Activated CD4-positive, alpha-beta T cell treated with anti-CD3 and anti-CD28 coated beads for 36 hours (primary cell): ENCODE measurements at regions not wholly inside any gene's neighbourhood (a gene's known extent, or its start where the extent isn't known, plus 50 kb on each side); places are given as distances from the start of the nearest gene placed in this dataset.

Experiments used
- ATAC-seq: fragments of 200-7000 bp; cut with Tn5 transposase; one replicate; pipeline ENCODE4 v1.10.0; 2021; ENCODE audit warnings: mild to moderate bottlenecking, moderate library complexity
- CTCF ChIA-PET: fragments of 350-600 bp; sonication (Branson Sonifier 250); formaldehyde crosslinking; loops from one replicate; lab custom pipeline; 2021; ENCODE audit warnings: antibody characterized with exemption; lab: Charles Lee
- POLR2A ChIA-PET: fragments of 350-600 bp; sonication (Branson Sonifier 250); formaldehyde crosslinking; loops from one replicate; lab custom pipeline; 2021; ENCODE audit warnings: antibody characterized with exemption, inconsistent platforms; lab: Charles Lee
- DNase-seq: peaks from one replicate; pipeline ENCODE4 v3.0.0-alpha.2; 2020
- H3K27ac Mint-ChIP-seq: one replicate; pipeline ENCODE4 v1.8.0; 2021; ENCODE audit warnings: mixed read lengths
- H3K27me3 Mint-ChIP-seq: one replicate; pipeline ENCODE4 v1.8.0; 2021; ENCODE audit warnings: mixed read lengths
- H3K36me3 Mint-ChIP-seq: one replicate; pipeline ENCODE4 v1.8.0; 2021; ENCODE audit warnings: low read depth, mixed read lengths
- H3K4me1 Mint-ChIP-seq: one replicate; pipeline ENCODE4 v1.8.0; 2021; ENCODE audit warnings: mixed read lengths
- H3K4me3 Mint-ChIP-seq: one replicate; pipeline ENCODE4 v1.8.0; 2021; ENCODE audit warnings: mild to moderate bottlenecking, moderate library complexity, mixed read lengths
- H3K9me3 Mint-ChIP-seq: one replicate; pipeline ENCODE4 v1.8.0; 2021; ENCODE audit warnings: low read depth, mixed read lengths
- intact Hi-C, 2 experiments: fragments of 100-400 bp; cut with DNase I in 1 of 2; cut with micrococcal nuclease in 1 of 2; formaldehyde crosslinking; loops; one replicate each; pipeline versions ENCODE4 v1.14.2 to v1.15.1; 2022 to 2024; cut with DNase I, micrococcal nuclease

GRCh38 chr12:5124401-5124800 lies 80.7 kb downstream of the KCNA5 start:
- intact Hi-C loops, result no loop called here
- POLR2A ChIA-PET, result no interaction called here
- Mint-ChIP-seq H3K27ac (no peak overlapping the region), H3K27me3 (peaks cover 13% of the 10 kb centered on the region), H3K4me3 (no peak overlapping the region), H3K36me3 (no peaks in the 10 kb centered on the region), H3K4me1 (no peaks in the 10 kb centered on the region), H3K9me3 (no peaks in the 10 kb centered on the region)
- no peak for DNase-seq
- CTCF ChIA-PET, result no interaction called here
- no peak for ATAC-seq

GRCh38 chr12:5134861-5135525 lies 91.3 kb downstream of the KCNA5 start:
- H3K27ac Mint-ChIP-seq, result no peak overlapping the region
- no peaks in the 10 kb centered on the region for H3K9me3 Mint-ChIP-seq
- no peaks in the 10 kb centered on the region for H3K36me3 Mint-ChIP-seq
- H3K4me3 Mint-ChIP-seq, result no peak overlapping the region
- intact Hi-C loops, result no loop called here
- ATAC-seq (no peak), DNase-seq (no peak)
- ChIA-PET POLR2A (no interaction called here), CTCF (interaction anchor here (0.6 to 0.7 kb wide), 4 partner anchors 107 to 1938 kb away, joined by 3 to 5 read pairs (median 3); no protein-coding TSS in a partner anchor)
- H3K27me3 Mint-ChIP-seq, result peaks cover 21% of the 10 kb centered on the region
- H3K4me1 Mint-ChIP-seq, result no peaks in the 10 kb centered on the region

GRCh38 chr12:5138256-5138655 lies 94.6 kb downstream of the KCNA5 start:
- POLR2A ChIA-PET, result no interaction called here
- ATAC-seq (no peak), DNase-seq (no peak)
- no peak overlapping the region for H3K4me3 Mint-ChIP-seq
- intact Hi-C loops, result no loop called here
- CTCF ChIA-PET, result interaction anchor here (1.1 kb wide), 1 partner anchor 116 kb away, joined by 3 read pairs; no protein-coding TSS in a partner anchor
- H3K9me3 Mint-ChIP-seq, result peaks cover 4% of the 10 kb centered on the region
- no peaks in the 10 kb centered on the region for H3K4me1 Mint-ChIP-seq
- H3K27me3 Mint-ChIP-seq, result peaks cover 12% of the 10 kb centered on the region
- no peaks in the 10 kb centered on the region for H3K36me3 Mint-ChIP-seq
- H3K27ac Mint-ChIP-seq, result no peak overlapping the region

GRCh38 chr12:5138845-5139244 lies 95.2 kb downstream of the KCNA5 start:
- ATAC-seq (no peak), DNase-seq (no peak)
- intact Hi-C loops, result no loop called here
- H3K36me3 Mint-ChIP-seq, result no peaks in the 10 kb centered on the region
- peaks cover 9% of the 10 kb centered on the region for H3K27me3 Mint-ChIP-seq
- CTCF ChIA-PET, result interaction anchor here (0.6 kb wide), 2 partner anchors 470 to 1765 kb away, joined by 3 read pairs; no protein-coding TSS in a partner anchor
- H3K4me3 Mint-ChIP-seq, result no peak overlapping the region
- POLR2A ChIA-PET, result no interaction called here
- H3K4me1 Mint-ChIP-seq, result no peaks in the 10 kb centered on the region
- peaks cover 4% of the 10 kb centered on the region for H3K9me3 Mint-ChIP-seq
- H3K27ac Mint-ChIP-seq, result no peak overlapping the region

GRCh38 chr12:5139751-5140150 lies 96.1 kb downstream of the KCNA5 start:
- intact Hi-C loops, result no loop called here
- ChIA-PET CTCF (interaction anchor here (0.6 kb wide), 2 partner anchors 469 to 1766 kb away, joined by 3 read pairs; no protein-coding TSS in a partner anchor), POLR2A (no interaction called here)
- ATAC-seq (no peak), DNase-seq (no peak)
- no peaks in the 10 kb centered on the region for H3K36me3 Mint-ChIP-seq
- no peaks in the 10 kb centered on the region for H3K4me1 Mint-ChIP-seq
- peaks cover 7% of the 10 kb centered on the region for H3K27me3 Mint-ChIP-seq
- H3K27ac Mint-ChIP-seq, result no peak overlapping the region
- peaks cover 4% of the 10 kb centered on the region for H3K9me3 Mint-ChIP-seq
- H3K4me3 Mint-ChIP-seq, result no peak overlapping the region

GRCh38 chr12:5140190-5140589 lies 96.5 kb downstream of the KCNA5 start:
- ChIA-PET POLR2A (no interaction called here), CTCF (interaction anchor here (1.0 kb wide), 1 partner anchor 29 kb away, joined by 3 read pairs; no protein-coding TSS in a partner anchor)
- Mint-ChIP-seq H3K27ac (no peak overlapping the region), H3K27me3 (peaks cover 5% of the 10 kb centered on the region), H3K36me3 (no peaks in the 10 kb centered on the region), H3K4me1 (no peaks in the 10 kb centered on the region), H3K9me3 (peaks cover 4% of the 10 kb centered on the region), H3K4me3 (no peak overlapping the region)
- no peak for ATAC-seq
- no peak for DNase-seq
- intact Hi-C loops, result no loop called here

- Mint-ChIP-seq H3K9me3 (no peaks in the 10 kb centered on the region), H3K27me3 (peaks cover 10% of the 10 kb centered on the region), H3K36me3 (no peaks in the 10 kb centered on the region), H3K4me1 (no peaks in the 10 kb centered on the region), H3K4me3 (no peak overlapping the region), H3K27ac (no peak overlapping the region)
- CTCF ChIA-PET, result no interaction called here
- POLR2A ChIA-PET, result no interaction called here
- intact Hi-C loops, result no loop called here
- no peak for DNase-seq
- ATAC-seq, result no peak
These were observed 105.2 kb downstream of the KCNA5 start for GRCh38 chr12:5148880-5149279.

GRCh38 chr12:5154091-5154490 lies 110.4 kb downstream of the KCNA5 start:
- DNase-seq, result no peak
- no peaks in the 10 kb centered on the region for H3K36me3 Mint-ChIP-seq
- H3K9me3 Mint-ChIP-seq, result no peaks in the 10 kb centered on the region
- ChIA-PET POLR2A (no interaction called here), CTCF (no interaction called here)
- no peak overlapping the region for H3K27ac Mint-ChIP-seq
- no peaks in the 10 kb centered on the region for H3K4me1 Mint-ChIP-seq
- ATAC-seq, result no peak
- peaks cover 14% of the 10 kb centered on the region for H3K27me3 Mint-ChIP-seq
- H3K4me3 Mint-ChIP-seq, result no peak overlapping the region
- intact Hi-C loops, result no loop called here

- intact Hi-C loops, result no loop called here
- no peak overlapping the region for H3K4me3 Mint-ChIP-seq
- peaks cover 13% of the 10 kb centered on the region for H3K27me3 Mint-ChIP-seq
- H3K27ac Mint-ChIP-seq, result no peak overlapping the region
- POLR2A ChIA-PET, result no interaction called here
- H3K36me3 Mint-ChIP-seq, result no peaks in the 10 kb centered on the region
- H3K4me1 Mint-ChIP-seq, result no peaks in the 10 kb centered on the region
- CTCF ChIA-PET, result no interaction called here
- ATAC-seq (no peak), DNase-seq (no peak)
- H3K9me3 Mint-ChIP-seq, result no peaks in the 10 kb centered on the region
These were observed 112.2 kb downstream of the KCNA5 start for GRCh38 chr12:5155866-5156265.

- H3K36me3 Mint-ChIP-seq, result no peaks in the 10 kb centered on the region
- H3K4me3 Mint-ChIP-seq, result no peak overlapping the region
- DNase-seq (no peak), ATAC-seq (no peak)
- no peak overlapping the region for H3K27ac Mint-ChIP-seq
- ChIA-PET CTCF (no interaction called here), POLR2A (no interaction called here)
- no peaks in the 10 kb centered on the region for H3K4me1 Mint-ChIP-seq
- H3K27me3 Mint-ChIP-seq, result peaks cover 10% of the 10 kb centered on the region
- intact Hi-C loops, result no loop called here
- H3K9me3 Mint-ChIP-seq, result no peaks in the 10 kb centered on the region
These were observed 117.1 kb downstream of the KCNA5 start for GRCh38 chr12:5160827-5161226.

GRCh38 chr12:5163661-5164060 lies 120.0 kb downstream of the KCNA5 start:
- no peaks in the 10 kb centered on the region for H3K4me1 Mint-ChIP-seq
- intact Hi-C loops, result no loop called here
- no peak overlapping the region for H3K27ac Mint-ChIP-seq
- no peaks in the 10 kb centered on the region for H3K36me3 Mint-ChIP-seq
- no peaks in the 10 kb centered on the region for H3K9me3 Mint-ChIP-seq
- POLR2A ChIA-PET, result no interaction called here
- DNase-seq (no peak), ATAC-seq (no peak)
- CTCF ChIA-PET, result interaction anchor here (0.7 kb wide), 1 partner anchor 181 kb away, joined by 3 read pairs; no protein-coding TSS in a partner anchor
- no peak overlapping the region for H3K4me3 Mint-ChIP-seq
- H3K27me3 Mint-ChIP-seq, result peaks cover 8% of the 10 kb centered on the region

- intact Hi-C loops, result no loop called here
- CTCF ChIA-PET, result no interaction called here
- ATAC-seq (no peak), DNase-seq (no peak)
- Mint-ChIP-seq H3K27me3 (peaks cover 5% of the 10 kb centered on the region), H3K36me3 (no peaks in the 10 kb centered on the region), H3K4me3 (no peak overlapping the region), H3K27ac (no peak overlapping the region), H3K4me1 (no peaks in the 10 kb centered on the region), H3K9me3 (no peaks in the 10 kb centered on the region)
- POLR2A ChIA-PET, result no interaction called here
These were observed 121.8 kb downstream of the KCNA5 start for GRCh38 chr12:5165296-5165970.
